ENCODE measurements at regions not wholly inside any gene's neighbourhood (a gene's known extent, or its start where the extent isn't known, plus 50 kb on each side); places are given as distances from the start of the nearest gene placed in this dataset.

GRCh38 chr4:180489787-180490186, 1753.4 kb upstream of the TENM3 start:
- intact Hi-C loops (cut with DNase I) = no loop called here
- TF ChIP-seq POLR2A (IDR thresholded peaks at IDR 0.05) (no peak), CTCF (IDR thresholded peaks at IDR 0.05) (no peak)
- no peak for DNase-seq
- Histone ChIP-seq H3K27ac (no peak overlapping the region), H3K27me3 (no peaks in the 10 kb centered on the region), H3K4me1 (no peaks in the 10 kb centered on the region), H3K9me3 (peaks cover 0 to 3% (median 0%) of the 10 kb centered on the region in 3 donors), H3K4me3 (no peak overlapping the region), H3K36me3 (replicated peaks in 1 of 2; ENCODE audit: insufficient read depth in 1 of 2, low read depth in 2 of 2) (no peaks in the 10 kb centered on the region)
- ATAC-seq = no peak

- ATAC-seq (no peak), DNase-seq (no peak)
- no peaks in the 10 kb centered on the region for H3K27me3 ChIP-seq
- no peak overlapping the region for H3K27ac ChIP-seq
- no peak for TF ChIP-seq CTCF (IDR thresholded peaks at IDR 0.05)
- no peak for TF ChIP-seq POLR2A (IDR thresholded peaks at IDR 0.05)
- H3K4me3 ChIP-seq = no peak overlapping the region
- H3K36me3 ChIP-seq (replicated peaks in 1 of 2; ENCODE audit: insufficient read depth in 1 of 2, low read depth in 2 of 2) = no peaks in the 10 kb centered on the region
- H3K4me1 ChIP-seq = no peaks in the 10 kb centered on the region
- WGBS, 2 donors = 43 to 54% methylated on average over 2 of the region's 2 CpGs
- intact Hi-C loops (cut with DNase I) = no loop called here
- H3K9me3 ChIP-seq = peaks cover 0 to 3% (median 0%) of the 10 kb centered on the region in 3 donors
Measured at GRCh38 chr4:180491210-180491609, 1752.0 kb upstream of the TENM3 start.

- no peak for ATAC-seq
- Histone ChIP-seq H3K4me3 (no peak overlapping the region), H3K36me3 (replicated peaks in 1 of 2; ENCODE audit: insufficient read depth in 1 of 2, low read depth in 2 of 2) (no peaks in the 10 kb centered on the region), H3K9me3 (peaks cover 0 to 3% (median 0%) of the 10 kb centered on the region in 3 donors), H3K27me3 (no peaks in the 10 kb centered on the region), H3K4me1 (no peaks in the 10 kb centered on the region), H3K27ac (no peak overlapping the region)
- WGBS, 2 donors = 51 to 62% methylated on average over 3 of the region's 3 CpGs
- no peak for DNase-seq
- no peak for TF ChIP-seq CTCF (IDR thresholded peaks at IDR 0.05)
- no peak for TF ChIP-seq POLR2A (IDR thresholded peaks at IDR 0.05)
- intact Hi-C loops (cut with DNase I) = no loop called here
Measured at GRCh38 chr4:180493299-180493698, 1749.9 kb upstream of the TENM3 start.

- no peaks in the 10 kb centered on the region for H3K9me3 ChIP-seq
- no peak overlapping the region for H3K4me3 ChIP-seq
- TF ChIP-seq CTCF (IDR thresholded peaks at IDR 0.05) = no peak
- TF ChIP-seq POLR2A (IDR thresholded peaks at IDR 0.05) = no peak
- intact Hi-C loops (cut with DNase I) = no loop called here
- no peaks in the 10 kb centered on the region for H3K36me3 ChIP-seq (replicated peaks in 1 of 2; ENCODE audit: insufficient read depth in 1 of 2, low read depth in 2 of 2)
- WGBS, 2 donors = 65 to 68% methylated on average over 3 of the region's 3 CpGs
- H3K27me3 ChIP-seq = no peaks in the 10 kb centered on the region
- no peaks in the 10 kb centered on the region for H3K4me1 ChIP-seq
- DNase-seq = no peak
- no peak overlapping the region for H3K27ac ChIP-seq
- ATAC-seq = no peak
Measured at GRCh38 chr4:180500154-180500553, 1743.0 kb upstream of the TENM3 start.

GRCh38 chr4:180512801-180513475, 1730.3 kb upstream of the TENM3 start:
- no peak overlapping the region for H3K27ac ChIP-seq
- H3K27me3 ChIP-seq = no peaks in the 10 kb centered on the region
- no peak for TF ChIP-seq POLR2A (IDR thresholded peaks at IDR 0.05)
- no peak for TF ChIP-seq CTCF (IDR thresholded peaks at IDR 0.05)
- no peaks in the 10 kb centered on the region for H3K9me3 ChIP-seq
- no peak for ATAC-seq
- H3K4me3 ChIP-seq = no peak overlapping the region
- DNase-seq = no peak
- intact Hi-C loops (cut with DNase I) = no loop called here
- H3K36me3 ChIP-seq (replicated peaks in 1 of 2; ENCODE audit: insufficient read depth in 1 of 2, low read depth in 2 of 2) = no peaks in the 10 kb centered on the region
- WGBS, 2 donors = 55 to 79% methylated on average over 3 of the region's 3 CpGs
- no peaks in the 10 kb centered on the region for H3K4me1 ChIP-seq
